ENCODE measurements at regions not wholly inside any gene's neighbourhood (a gene's known extent, or its start where the extent isn't known, plus 50 kb on each side); places are given as distances from the start of the nearest gene placed in this dataset.
A peak's percentile ranks its signal among the peaks of the same experiment; 100 is the strongest.
"Not testable (repeated sequence)": the region's sequence is repeated elsewhere in the genome, so short reads cannot be mapped to it uniquely, and the experiment has no call there.

DNA sequence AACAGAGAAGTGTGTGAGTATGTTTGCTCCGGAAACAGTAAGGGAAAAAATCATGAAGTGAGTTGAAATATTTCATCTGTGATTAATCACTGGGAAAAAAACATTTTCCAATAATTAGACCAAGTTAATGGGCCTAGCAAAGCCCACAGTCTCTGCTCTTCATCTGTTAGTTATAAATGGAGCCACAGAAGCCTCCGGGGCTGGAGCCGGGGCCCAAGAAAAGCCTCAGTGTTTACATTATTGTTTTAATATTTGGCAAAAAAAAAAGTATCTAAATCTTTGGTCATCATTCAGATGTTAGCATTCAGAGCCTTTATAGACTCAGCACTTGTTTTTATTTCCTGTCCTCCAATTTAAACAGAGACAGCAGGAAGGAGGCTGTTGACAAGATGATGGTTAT, 115.0 kb downstream of the UBE2U start:
- no peak for DNase-seq

DNA sequence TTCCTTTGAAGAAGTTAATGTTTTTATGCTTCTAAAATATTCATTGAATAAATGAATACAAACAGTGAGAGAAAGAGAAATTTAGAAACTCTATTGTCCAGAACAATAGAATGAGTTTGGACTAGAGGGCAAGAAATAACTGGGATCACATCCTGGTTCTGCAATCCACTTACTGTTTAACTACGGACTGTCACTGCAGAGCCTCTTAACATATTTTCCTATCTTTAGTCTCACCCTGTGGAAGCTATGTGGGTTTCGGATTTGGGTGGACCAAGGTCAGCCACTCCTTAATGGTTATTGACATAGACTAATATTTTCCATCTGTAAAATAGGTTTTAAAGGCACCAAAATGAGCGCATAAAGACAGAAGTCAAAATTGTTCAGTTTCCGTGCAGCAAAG, 116.6 kb downstream of the UBE2U start:
- no peak for DNase-seq

DNA sequence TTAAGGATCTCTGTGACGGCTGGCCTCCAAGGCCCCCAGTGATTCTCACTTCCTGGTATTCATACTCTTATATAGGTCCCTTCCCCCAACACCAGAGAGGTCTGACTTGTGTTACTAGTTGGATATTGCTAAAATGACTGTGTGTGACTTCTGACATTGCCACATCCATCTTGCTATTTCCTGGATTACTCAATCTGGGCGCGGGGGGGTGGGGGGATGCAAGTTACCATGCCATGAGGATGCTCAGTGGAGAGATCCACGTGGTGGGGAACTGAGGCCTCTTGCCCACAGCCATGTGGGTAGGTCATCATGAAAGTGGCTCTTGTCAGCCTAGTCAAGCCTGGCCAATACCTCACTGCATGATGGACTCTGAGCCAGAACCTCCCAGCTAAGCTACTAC, 117.0 kb downstream of the UBE2U start:
- peak; percentile 46 to 67 (median 61) for DNase-seq

DNA sequence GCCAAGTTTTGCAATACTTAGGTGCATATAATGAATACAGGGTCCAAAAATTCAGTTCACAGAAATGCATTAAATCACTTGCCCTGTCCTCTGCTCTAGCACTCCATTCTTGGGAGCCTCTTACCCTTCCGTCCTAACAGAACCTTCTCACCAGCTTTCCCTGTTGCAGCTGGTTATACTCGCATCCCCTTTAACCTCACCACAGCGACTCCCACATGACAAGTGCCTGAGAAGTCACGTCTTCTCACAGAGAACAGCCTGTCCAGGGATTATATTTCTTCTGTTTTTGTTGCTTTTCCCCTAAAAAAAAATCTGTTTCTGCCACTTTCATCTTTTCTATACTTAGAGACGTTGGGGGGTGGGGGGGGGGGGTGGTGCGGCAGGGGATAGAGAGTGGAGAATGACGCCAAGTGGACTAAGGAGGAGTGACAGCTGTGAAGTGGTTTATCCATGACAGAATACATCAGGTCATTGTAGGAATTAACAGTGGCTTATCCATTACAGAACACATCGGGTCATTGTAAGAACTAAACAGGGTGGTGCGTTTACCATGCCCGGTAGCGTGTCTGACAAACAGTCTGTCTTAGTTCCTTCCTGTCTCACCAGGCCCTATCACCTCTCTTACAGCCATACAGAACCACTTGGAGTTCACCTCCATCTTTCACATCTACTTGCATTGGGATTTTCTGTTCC, 117.6 kb downstream of the UBE2U start:
- no peak for DNase-seq

DNA sequence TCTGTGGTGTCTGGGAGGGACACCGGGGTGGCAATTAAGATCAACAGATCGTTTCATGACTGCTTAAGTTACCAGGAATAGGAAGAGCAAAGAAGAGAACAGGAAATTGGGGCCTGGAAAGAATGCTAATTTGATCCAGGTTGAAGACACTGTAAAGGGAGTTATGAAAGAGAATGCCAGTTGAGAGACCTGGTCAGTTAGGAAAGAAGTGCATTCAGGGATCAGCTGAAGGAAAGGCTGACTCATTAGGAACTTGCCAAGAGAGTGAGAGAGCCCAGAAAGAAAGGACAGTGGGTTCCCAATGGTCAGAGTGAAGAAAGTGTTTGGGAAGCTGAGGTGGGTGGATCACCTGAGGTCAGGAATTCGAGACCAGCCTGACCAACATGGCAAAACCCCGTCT, 119.6 kb downstream of the UBE2U start:
- no peak for DNase-seq

DNA sequence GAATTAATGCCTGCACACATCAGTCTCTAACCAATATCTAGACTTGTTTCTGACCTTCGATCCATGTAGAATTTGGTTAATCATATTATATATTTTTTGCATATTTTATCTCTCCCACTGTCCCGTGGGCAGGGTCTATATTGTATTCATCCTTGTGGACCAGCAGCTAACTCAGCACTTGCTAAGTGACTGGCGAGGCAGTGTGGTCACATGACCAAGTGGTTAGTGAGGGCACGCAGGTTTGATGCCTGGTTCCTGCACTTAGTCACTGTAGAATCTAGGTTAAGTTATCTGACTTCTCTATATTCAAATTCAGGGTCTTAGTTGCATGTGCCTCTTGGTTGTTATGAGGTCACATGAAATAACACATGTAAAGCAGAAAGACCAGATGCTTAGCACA, 120.5 kb downstream of the UBE2U start:
- no peak for DNase-seq

DNA sequence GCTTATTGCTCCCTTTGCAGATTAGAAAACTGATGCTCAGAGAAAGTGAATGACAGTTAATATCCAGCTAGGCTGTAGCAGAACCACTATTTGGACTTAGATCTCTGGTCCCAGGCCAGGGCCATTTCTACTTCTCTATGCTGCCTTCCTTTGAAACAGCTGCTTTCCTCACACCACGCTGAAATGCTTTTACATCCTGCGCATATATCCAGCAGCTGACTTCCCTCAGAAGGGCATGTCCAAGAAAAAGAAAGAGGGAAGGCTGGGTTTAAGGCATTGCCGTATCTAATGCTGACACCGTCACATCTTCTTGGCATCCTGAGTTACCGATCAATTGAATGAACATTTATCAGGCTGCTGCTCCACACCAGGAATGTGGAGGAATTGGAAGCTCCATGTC, 122.4 kb downstream of the UBE2U start:
- no peak for DNase-seq

DNA sequence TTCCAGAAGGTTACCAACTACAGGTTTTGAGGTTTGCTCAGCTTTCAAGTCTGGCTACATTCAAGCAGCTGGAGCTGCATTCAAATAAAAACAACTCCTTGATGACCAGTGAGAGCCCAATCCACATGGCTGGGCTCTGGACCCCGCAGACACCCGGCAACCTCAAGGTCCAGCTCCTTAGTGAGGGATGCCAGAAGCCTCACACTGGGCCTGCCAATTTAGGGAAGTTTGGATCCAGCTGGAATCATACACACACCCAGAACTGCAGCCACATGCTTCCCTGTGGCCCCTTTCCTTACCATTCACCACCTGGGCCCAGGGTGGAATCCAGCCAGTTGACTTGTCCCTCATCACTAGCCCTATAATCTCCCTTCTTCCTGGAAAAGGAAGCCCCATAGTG, 123.7 kb downstream of the UBE2U start:
- no peak for DNase-seq

DNA sequence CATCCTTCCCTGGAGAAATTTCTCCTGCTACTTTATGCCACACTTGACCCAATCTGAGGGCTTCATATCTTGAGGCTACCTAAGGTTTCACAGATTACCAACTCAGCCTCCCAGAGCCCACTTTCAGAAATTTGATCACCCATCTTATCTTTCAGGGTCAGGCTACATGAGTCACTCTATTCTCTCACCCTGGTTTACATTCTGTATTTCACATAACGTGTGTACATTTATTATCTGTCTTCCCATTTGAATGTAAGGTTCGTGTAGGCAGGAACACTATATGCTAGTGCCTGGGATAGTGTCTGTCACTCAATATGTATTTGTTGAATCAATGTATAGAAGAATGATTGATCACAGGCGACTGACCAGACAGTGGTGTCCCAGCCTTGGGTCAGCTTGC, 124.8 kb downstream of the UBE2U start:
- no peak for DNase-seq

DNA sequence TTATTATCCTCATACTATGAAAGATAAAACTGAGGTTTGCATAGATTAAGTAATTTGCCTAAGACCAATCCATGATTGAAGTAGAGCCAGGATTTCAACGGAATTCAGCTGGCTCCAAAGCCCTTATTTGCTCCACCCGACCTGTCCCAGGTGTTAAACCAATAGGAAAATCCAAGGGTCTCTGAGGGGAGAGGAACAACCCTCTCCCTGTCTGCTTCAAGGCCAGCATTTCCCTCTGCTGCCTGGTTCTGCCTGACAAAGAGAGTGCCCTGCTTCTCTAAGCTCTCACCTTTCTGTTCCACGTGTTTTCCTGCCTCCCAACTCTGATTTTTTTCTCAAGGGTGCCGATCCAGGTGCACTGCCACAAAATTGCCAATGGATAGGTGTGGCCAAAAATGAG, 127.4 kb downstream of the UBE2U start:
- DNase-seq, result no peak

DNA sequence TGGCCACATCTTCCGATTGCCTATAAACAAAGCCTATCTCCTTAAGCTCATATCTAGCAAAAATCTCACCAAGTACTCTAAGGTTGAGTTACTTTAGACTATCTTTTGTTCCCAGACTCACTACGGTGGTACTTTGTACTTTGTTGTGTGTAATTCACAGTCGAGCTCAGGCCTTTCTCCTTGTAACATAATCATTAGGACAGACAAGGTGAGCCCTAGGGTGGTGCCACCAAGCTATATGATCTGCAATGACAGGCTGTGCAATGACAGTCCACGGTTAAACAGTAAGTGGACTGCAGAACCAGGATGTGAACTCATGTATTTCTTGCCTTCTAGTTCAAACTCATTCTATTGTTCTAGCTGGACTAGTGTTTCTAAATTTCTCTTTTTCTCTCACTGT, 132.2 kb downstream of the UBE2U start:
- no peak for DNase-seq

DNA sequence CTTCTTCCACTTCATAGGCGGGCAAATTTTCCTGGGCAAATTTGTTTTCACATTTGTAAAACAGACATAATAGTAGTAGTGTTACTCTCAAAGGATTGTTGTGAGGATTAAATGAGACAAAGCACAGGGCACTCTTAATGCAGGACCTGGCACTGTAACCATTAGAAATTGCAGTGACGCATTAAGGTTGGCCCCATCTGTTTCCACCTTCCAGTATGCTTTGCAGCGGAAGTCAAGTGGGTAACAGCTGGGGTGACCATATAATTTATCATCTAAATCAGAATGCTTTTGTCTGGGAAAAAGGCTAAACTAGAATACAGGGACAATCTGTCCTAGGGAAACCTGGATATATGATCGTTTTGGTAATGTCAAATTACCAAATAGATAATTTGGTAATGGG, 132.5 kb upstream of the CACHD1 start:
- DNase-seq, result no peak

DNA sequence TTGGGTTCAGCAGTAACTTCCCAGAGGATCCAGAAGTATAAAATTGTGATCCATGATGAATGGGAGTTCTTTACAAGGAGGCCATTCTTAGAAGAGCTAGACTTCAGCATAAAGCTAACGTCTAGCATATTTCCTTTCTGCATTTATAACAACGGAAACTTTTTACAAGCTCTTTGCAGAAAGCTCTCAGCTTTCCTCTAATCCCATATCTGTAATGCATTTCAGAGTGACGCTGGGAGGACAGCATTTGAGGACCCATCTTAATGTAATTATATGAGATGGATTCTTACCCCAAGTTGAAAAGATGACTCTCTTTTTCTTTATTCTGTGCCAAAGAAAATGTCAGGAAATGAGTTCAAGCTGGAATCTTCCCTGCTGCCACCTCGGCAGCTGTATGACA, 132.0 kb upstream of the CACHD1 start:
- no peak for DNase-seq

DNA sequence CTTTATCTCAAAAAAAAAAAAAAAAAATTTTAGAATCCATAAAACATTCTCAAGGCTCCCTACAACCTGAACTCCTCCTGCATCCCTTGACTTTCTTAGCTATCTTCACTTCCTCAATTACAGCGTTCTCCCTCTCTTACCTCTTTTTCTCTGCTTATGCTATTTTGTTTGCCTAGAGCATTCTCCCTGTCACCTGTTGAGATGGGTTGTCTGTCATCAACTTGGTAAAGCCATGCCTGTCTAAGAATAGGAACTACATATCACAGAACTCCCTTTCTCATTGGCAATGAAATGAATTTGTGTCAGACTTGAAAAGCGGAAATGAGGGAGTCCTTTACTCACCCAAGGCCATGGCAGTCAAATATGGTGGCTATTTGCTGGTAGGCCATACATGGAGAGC, 129.6 kb upstream of the CACHD1 start:
- DNase-seq, result no peak

DNA sequence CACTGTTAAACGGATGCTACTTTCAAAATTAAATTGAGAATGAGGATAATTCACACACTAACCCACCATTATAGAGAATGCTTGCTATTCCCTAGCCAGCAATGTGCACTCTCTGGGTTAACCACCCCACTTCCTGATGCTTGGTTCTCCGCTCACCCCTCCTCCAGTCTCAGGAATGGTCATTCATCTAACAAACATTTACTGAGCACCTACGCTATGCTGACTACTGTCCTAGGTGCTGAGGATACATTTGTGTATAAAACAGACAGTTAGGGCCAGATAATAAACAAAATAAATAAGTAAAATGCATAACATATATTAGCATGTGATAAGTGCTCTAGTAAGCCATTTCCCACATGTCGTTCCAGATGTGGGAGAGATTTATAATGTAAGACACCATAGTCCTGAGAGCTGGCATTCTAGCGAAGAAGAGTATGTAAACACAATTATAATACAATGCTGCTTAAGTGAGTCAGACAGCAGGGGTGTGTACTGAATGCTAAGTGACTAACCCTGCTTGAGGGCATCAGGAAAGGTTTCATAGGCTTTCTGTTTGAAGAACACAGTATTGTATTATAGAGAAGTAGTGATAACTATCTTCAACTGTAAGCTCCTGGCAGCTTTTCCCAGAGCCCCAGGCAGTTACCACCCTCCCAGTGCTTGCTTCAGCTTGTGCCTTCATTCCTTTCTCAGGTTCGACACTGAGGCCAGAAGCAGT, 126.7 kb upstream of the CACHD1 start:
- DNase-seq, result no peak

DNA sequence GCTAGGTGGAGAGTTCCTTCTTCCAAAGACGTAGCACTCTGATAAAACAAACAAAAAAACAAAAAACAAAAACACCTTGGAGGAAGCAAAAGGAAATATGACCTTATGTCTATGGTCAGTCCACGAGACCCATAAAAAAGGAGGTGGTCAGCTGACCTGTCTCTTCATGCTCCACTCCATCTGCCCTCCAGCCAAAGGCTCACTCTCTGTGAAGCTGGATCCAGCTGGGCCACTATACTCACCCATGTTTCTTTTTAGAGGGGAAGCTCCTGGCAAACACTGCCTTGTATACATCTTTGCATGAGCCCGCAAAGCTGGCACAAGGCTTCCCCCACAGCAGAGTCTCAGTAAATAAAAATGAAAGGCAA, 126.1 kb upstream of the CACHD1 start:
- no peak for DNase-seq

DNA sequence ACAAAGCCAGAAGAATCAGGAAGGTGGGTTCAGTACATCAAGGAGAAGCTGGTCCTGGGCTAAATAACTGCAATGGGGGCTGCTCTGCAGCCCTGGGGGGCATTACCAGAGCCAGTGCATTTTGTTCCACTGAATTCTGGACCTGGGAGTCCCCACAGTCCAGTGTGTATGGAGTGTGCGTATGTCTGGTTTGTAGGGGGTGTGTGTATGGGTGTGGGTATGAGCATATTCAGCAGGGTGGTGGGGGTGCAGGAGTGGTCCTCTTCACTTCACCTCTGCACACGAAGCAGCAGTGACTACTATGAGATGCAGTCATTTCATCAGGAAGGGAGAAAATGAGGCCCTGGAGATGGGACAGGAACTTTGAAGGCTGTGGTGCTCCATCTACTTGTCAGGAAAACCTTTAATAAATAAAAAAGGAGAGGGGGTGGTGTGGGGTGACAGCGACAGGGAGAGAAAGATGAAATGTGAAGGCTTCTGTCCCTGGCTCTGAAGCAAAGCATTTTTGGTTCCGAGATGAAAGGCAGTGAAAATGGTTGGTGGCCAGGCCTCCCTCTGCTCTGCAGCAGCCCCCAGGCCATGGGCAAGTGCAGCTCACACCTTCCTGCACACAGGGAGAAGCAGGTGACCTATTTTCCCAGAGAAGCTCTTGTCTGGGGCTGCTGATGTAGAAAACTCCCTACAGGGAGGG, 121.5 kb upstream of the CACHD1 start:
- DNase-seq, result no peak

DNA sequence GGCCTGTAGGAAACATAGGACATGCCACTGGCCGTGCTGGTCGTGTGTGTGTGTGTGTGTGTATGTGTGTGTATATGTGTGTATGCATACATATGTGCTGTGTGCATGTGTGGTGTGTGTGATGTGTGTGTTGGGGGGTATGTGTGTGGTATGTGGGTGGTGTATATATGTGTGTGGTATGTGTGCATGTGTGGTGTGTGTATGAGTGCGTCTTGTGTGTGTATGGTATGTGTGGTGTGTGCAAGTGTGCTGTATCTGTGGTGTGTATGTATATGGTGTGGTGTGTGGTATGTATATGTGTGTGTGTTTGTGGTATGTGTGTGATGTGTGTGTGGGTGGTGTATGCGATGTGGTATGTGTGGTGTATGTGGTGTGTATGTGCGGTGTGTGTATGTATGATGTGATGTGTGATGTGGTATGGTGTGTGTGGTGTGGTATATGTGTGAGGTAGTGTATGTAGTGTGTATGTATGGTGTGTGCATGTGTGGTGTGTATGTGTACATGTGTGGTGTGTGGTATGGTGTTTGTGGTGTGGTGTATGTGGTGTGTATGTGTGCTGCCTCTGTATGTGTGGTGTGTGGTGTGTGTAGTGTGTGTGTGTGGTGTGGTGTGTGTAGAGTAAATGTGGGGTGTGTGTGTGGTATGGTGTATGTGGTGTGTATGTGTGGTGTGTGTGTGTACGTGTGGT, 120.8 kb upstream of the CACHD1 start:
- DNase-seq, result no peak

DNA sequence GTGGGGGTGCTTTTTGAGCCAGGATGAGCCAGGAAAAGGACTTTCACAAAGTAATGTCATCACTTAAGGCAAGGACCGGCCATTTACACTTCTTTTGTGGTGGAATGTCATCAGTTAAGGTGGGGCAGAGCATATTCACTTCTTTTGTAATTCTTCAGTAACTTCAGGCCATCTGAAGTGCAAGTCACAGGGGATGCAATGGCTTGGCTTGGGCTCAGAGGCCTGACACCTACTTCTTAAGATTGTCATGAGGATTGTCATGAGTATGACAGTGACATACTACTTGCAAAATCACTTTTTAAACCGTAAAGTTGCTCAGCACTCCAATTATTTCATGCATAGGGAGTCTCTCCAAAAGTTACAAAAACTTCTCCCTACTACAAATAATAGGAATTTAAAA, 114.4 kb upstream of the CACHD1 start:
- DNase-seq, result not testable (repeated sequence)

DNA sequence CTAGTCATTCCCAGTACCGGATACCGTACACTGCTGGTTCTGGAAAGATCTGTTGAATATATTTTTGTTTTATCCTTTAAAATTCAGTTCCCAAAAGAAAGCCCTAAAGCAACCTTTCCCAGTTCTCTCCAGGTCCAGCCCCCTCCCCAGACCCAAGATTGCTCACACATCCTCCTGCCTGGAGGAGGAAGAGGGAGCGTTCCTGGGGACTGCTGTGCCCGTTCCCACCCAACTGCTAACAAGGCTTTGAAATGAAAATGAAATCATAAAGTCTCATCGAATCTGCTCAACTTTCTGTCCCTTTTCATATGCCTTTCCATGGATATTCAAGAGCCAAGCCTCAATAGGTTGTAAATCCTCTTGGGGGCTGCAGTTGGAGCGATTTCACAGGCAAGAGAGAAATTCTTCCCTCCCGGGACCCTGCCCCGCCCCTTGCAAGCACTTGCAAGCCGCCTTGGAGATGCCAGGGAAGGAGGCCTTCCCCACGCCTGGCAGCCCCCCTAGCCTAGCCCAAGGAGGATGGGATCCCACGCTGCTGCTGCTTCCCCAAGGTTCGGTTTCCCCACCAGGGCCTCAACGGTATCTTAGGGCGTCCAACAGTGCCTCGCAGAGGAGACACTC, 113.2 kb upstream of the CACHD1 start:
- DNase-seq, result no peak

DNA sequence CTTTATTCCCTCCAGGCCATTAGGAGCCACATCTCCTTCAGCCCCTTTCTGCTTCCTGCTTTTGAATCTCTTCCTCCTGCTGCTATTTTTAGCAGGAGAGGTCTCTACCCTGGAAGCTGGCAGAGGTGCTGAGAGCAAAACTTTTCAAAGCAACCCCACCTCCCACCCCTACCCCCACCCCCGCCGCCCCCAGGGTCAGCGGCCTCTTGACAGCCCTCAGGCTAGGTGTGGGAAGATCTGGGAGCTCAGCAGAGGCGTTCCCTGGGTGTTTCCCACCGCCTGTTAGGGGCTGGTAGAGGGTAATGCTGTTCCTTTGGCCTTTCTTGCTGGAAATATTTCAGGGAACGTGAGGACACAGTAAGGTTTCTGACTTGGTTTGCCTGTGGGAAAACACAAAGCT, 112.5 kb upstream of the CACHD1 start:
- peak in 1 of 3 donors; percentile 11 for DNase-seq

DNA sequence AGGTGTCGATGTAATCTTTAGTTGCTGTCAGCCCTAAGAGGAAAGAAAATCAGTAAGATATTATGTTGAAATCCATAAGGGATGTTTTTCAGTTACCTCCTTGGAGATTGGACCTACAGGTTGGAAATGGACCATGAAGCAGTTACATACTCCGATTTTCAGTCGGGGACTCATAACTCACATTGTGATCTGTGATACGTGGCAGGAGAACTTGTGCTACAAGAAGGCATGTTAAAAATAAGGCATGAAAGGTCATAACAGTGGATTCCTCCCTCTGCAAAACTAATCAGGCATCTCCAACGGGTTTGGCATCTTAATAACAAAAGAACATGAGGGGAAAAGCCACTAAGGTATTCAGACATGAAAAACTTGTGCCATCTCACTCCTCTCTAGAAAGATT, 111.2 kb upstream of the CACHD1 start:
- peak in 1 of 3 donors; percentile 11 for DNase-seq

DNA sequence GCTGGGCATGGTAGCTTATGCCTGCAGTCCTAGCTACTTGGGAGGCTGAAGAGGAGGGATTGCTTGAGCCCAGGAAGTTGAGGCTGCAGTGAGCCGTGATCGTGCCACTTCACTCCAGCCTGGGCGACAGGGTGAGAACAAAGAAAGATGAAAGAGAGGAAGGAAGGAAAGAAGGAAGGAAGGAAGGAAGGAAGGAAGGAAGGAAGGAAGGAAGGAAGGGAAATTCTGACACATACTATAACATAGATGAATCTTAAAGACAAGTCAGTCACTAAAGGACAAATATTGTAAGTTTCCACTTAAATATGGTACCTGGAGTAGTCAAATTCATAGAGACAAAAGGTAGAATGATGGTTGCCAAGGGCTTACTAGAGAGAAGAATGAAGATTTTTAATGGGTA, 108.0 kb upstream of the CACHD1 start:
- no peak for DNase-seq

All from suppressor macrophage treated with lipopolysaccharide for 1 hour (primary cell).